ENCODE measurements at regions not wholly inside any gene's neighbourhood (a gene's known extent, or its start where the extent isn't known, plus 50 kb on each side); places are given as distances from the start of the nearest gene placed in this dataset.

- no peaks in the 10 kb centered on the region for H3K27me3 ChIP-seq (ENCODE audit: control insufficient read depth, insufficient read depth, low read length)
- no CpG with 5 or more reads among the region's 1 CpG for WGBS (ENCODE audit: insufficient coverage)
- no peak for DNase-seq
- H3K9me3 ChIP-seq (replicated peaks; ENCODE audit: control insufficient read depth, low read depth, low read length), result no peaks in the 10 kb centered on the region
- no peaks in the 10 kb centered on the region for H3K36me3 ChIP-seq (ENCODE audit: control insufficient read depth, insufficient read depth, low read length)
- H3K4me1 ChIP-seq (ENCODE audit: control insufficient read depth, insufficient read depth, low read length), result no peaks in the 10 kb centered on the region
- no peak overlapping the region for H3K27ac ChIP-seq (ENCODE audit: low read length)
- H3K4me3 ChIP-seq (ENCODE audit: low read length), result no peak overlapping the region
Observed at GRCh38 chr3:94564247-94564646, 501.4 kb downstream of the NSUN3 start.

GRCh38 chr3:94568041-94568440 lies 505.2 kb downstream of the NSUN3 start:
- Histone ChIP-seq H3K4me3 (ENCODE audit: low read length) (no peak overlapping the region), H3K9me3 (replicated peaks; ENCODE audit: control insufficient read depth, low read depth, low read length) (no peaks in the 10 kb centered on the region), H3K27me3 (ENCODE audit: control insufficient read depth, insufficient read depth, low read length) (no peaks in the 10 kb centered on the region), H3K27ac (ENCODE audit: low read length) (no peak overlapping the region), H3K36me3 (ENCODE audit: control insufficient read depth, insufficient read depth, low read length) (no peaks in the 10 kb centered on the region), H3K4me1 (ENCODE audit: control insufficient read depth, insufficient read depth, low read length) (no peaks in the 10 kb centered on the region)
- no CpG with 5 or more reads among the region's 1 CpG for WGBS (ENCODE audit: insufficient coverage)
- no peak for DNase-seq

- Histone ChIP-seq H3K27me3 (ENCODE audit: control insufficient read depth, insufficient read depth, low read length) (no peaks in the 10 kb centered on the region), H3K9me3 (replicated peaks; ENCODE audit: control insufficient read depth, low read depth, low read length) (no peaks in the 10 kb centered on the region), H3K4me3 (ENCODE audit: low read length) (no peak overlapping the region), H3K27ac (ENCODE audit: low read length) (no peak overlapping the region), H3K36me3 (ENCODE audit: control insufficient read depth, insufficient read depth, low read length) (no peaks in the 10 kb centered on the region), H3K4me1 (ENCODE audit: control insufficient read depth, insufficient read depth, low read length) (no peaks in the 10 kb centered on the region)
- 80% methylated on average over 1 of the region's 2 CpGs for WGBS (ENCODE audit: insufficient coverage)
- no peak for DNase-seq
Observed at GRCh38 chr3:94573337-94573736, 510.5 kb downstream of the NSUN3 start.

- 100% methylated on average over 1 of the region's 3 CpGs for WGBS (ENCODE audit: insufficient coverage)
- Histone ChIP-seq H3K4me3 (ENCODE audit: low read length) (no peak overlapping the region), H3K4me1 (ENCODE audit: control insufficient read depth, insufficient read depth, low read length) (no peaks in the 10 kb centered on the region), H3K36me3 (ENCODE audit: control insufficient read depth, insufficient read depth, low read length) (no peaks in the 10 kb centered on the region), H3K27me3 (ENCODE audit: control insufficient read depth, insufficient read depth, low read length) (no peaks in the 10 kb centered on the region), H3K9me3 (replicated peaks; ENCODE audit: control insufficient read depth, low read depth, low read length) (no peaks in the 10 kb centered on the region), H3K27ac (ENCODE audit: low read length) (no peak overlapping the region)
- DNase-seq, result no peak
Observed at GRCh38 chr3:94587291-94587690, 524.4 kb downstream of the NSUN3 start.

GRCh38 chr3:94593526-94594150 lies 530.8 kb downstream of the NSUN3 start:
- Histone ChIP-seq H3K4me3 (ENCODE audit: low read length) (no peak overlapping the region), H3K27me3 (ENCODE audit: control insufficient read depth, insufficient read depth, low read length) (no peaks in the 10 kb centered on the region), H3K9me3 (replicated peaks; ENCODE audit: control insufficient read depth, low read depth, low read length) (no peaks in the 10 kb centered on the region), H3K4me1 (ENCODE audit: control insufficient read depth, insufficient read depth, low read length) (no peaks in the 10 kb centered on the region), H3K27ac (ENCODE audit: low read length) (no peak overlapping the region), H3K36me3 (ENCODE audit: control insufficient read depth, insufficient read depth, low read length) (no peaks in the 10 kb centered on the region)
- DNase-seq, result no peak
- WGBS (ENCODE audit: insufficient coverage), result no CpG with 5 or more reads among the region's 1 CpG

GRCh38 chr3:94596141-94596540 lies 533.3 kb downstream of the NSUN3 start:
- DNase-seq, result no peak
- Histone ChIP-seq H3K4me3 (ENCODE audit: low read length) (no peak overlapping the region), H3K36me3 (ENCODE audit: control insufficient read depth, insufficient read depth, low read length) (no peaks in the 10 kb centered on the region), H3K9me3 (replicated peaks; ENCODE audit: control insufficient read depth, low read depth, low read length) (no peaks in the 10 kb centered on the region), H3K27me3 (ENCODE audit: control insufficient read depth, insufficient read depth, low read length) (no peaks in the 10 kb centered on the region), H3K27ac (ENCODE audit: low read length) (no peak overlapping the region), H3K4me1 (ENCODE audit: control insufficient read depth, insufficient read depth, low read length) (no peaks in the 10 kb centered on the region)
- WGBS (ENCODE audit: insufficient coverage), result no CpG with 5 or more reads among the region's 3 CpGs

- Histone ChIP-seq H3K4me1 (ENCODE audit: control insufficient read depth, insufficient read depth, low read length) (no peaks in the 10 kb centered on the region), H3K36me3 (ENCODE audit: control insufficient read depth, insufficient read depth, low read length) (no peaks in the 10 kb centered on the region), H3K27me3 (ENCODE audit: control insufficient read depth, insufficient read depth, low read length) (no peaks in the 10 kb centered on the region), H3K27ac (ENCODE audit: low read length) (no peak overlapping the region), H3K9me3 (replicated peaks; ENCODE audit: control insufficient read depth, low read depth, low read length) (no peaks in the 10 kb centered on the region), H3K4me3 (ENCODE audit: low read length) (no peak overlapping the region)
- peak; percentile 1 for DNase-seq
- WGBS (ENCODE audit: insufficient coverage), result no CpG with 5 or more reads among the region's 4 CpGs
Observed at GRCh38 chr3:94596887-94597566, 534.2 kb downstream of the NSUN3 start.

GRCh38 chr3:94607778-94608177 lies 544.9 kb downstream of the NSUN3 start:
- Histone ChIP-seq H3K27me3 (ENCODE audit: control insufficient read depth, insufficient read depth, low read length) (no peaks in the 10 kb centered on the region), H3K4me3 (ENCODE audit: low read length) (no peak overlapping the region), H3K4me1 (ENCODE audit: control insufficient read depth, insufficient read depth, low read length) (no peaks in the 10 kb centered on the region), H3K27ac (ENCODE audit: low read length) (no peak overlapping the region), H3K9me3 (replicated peaks; ENCODE audit: control insufficient read depth, low read depth, low read length) (no peaks in the 10 kb centered on the region), H3K36me3 (ENCODE audit: control insufficient read depth, insufficient read depth, low read length) (no peaks in the 10 kb centered on the region)
- DNase-seq, result no peak
- no CpG with 5 or more reads among the region's 2 CpGs for WGBS (ENCODE audit: insufficient coverage)

GRCh38 chr3:94609908-94610307 lies 547.0 kb downstream of the NSUN3 start:
- no peak overlapping the region for H3K4me3 ChIP-seq (ENCODE audit: low read length)
- H3K27ac ChIP-seq (ENCODE audit: low read length), result no peak overlapping the region
- no peak for DNase-seq
- H3K9me3 ChIP-seq (replicated peaks; ENCODE audit: control insufficient read depth, low read depth, low read length), result no peaks in the 10 kb centered on the region
- no peaks in the 10 kb centered on the region for H3K36me3 ChIP-seq (ENCODE audit: control insufficient read depth, insufficient read depth, low read length)
- WGBS (ENCODE audit: insufficient coverage), result 63% methylated on average over 3 of the region's 3 CpGs
- H3K27me3 ChIP-seq (ENCODE audit: control insufficient read depth, insufficient read depth, low read length), result no peaks in the 10 kb centered on the region
- H3K4me1 ChIP-seq (ENCODE audit: control insufficient read depth, insufficient read depth, low read length), result no peaks in the 10 kb centered on the region

GRCh38 chr3:94611596-94611995 lies 548.7 kb downstream of the NSUN3 start:
- no peaks in the 10 kb centered on the region for H3K36me3 ChIP-seq (ENCODE audit: control insufficient read depth, insufficient read depth, low read length)
- H3K9me3 ChIP-seq (replicated peaks; ENCODE audit: control insufficient read depth, low read depth, low read length), result no peaks in the 10 kb centered on the region
- H3K27me3 ChIP-seq (ENCODE audit: control insufficient read depth, insufficient read depth, low read length), result no peaks in the 10 kb centered on the region
- DNase-seq, result no peak
- H3K4me3 ChIP-seq (ENCODE audit: low read length), result no peak overlapping the region
- no CpG with 5 or more reads among the region's 5 CpGs for WGBS (ENCODE audit: insufficient coverage)
- no peaks in the 10 kb centered on the region for H3K4me1 ChIP-seq (ENCODE audit: control insufficient read depth, insufficient read depth, low read length)
- no peak overlapping the region for H3K27ac ChIP-seq (ENCODE audit: low read length)

Data from muscle of leg (tissue), 3 donors.